CD4-positive, CD25-positive, alpha-beta regulatory T cell (primary cell): ENCODE measurements at regions not wholly inside any gene's neighbourhood (a gene's known extent, or its start where the extent isn't known, plus 50 kb on each side); places are given as distances from the start of the nearest gene placed in this dataset.

ENCODE experiments used
- ATAC-seq, 2 donors: fragments of 150-1000 bp; cut with Tn5 transposase; one replicate each; pipeline ENCODE4 v1.10.0; 2021; ENCODE audit warnings: low read depth in 2 of 2, moderate number of reproducible peaks in 2 of 2, moderate library complexity in 1 of 2
- DNase-seq, 3 donors: peaks; one replicate each; pipeline versions ENCODE4 v3.0.0 to v3.0.0-alpha.2; 2012 to 2022; ENCODE audit warnings: mixed read lengths in 1 of 3
- H3K27ac ChIP-seq: one replicate; pipeline ENCODE4 v1.7.0; 2013; ENCODE audit warnings: mild to moderate bottlenecking, low read length; ENCODE audit not compliant: insufficient read depth, poor library complexity, severe bottlenecking
- H3K27me3 ChIP-seq: one replicate; pipeline ENCODE4 v1.7.0; 2013; ENCODE audit warnings: low read length; ENCODE audit not compliant: control insufficient read depth, insufficient read depth
- H3K36me3 ChIP-seq: one replicate; pipeline ENCODE4 v1.7.0; 2013; ENCODE audit warnings: mild to moderate bottlenecking, low read length, moderate library complexity; ENCODE audit not compliant: control insufficient read depth, insufficient read depth
- H3K4me1 ChIP-seq: 2 replicates; pipeline ENCODE4 v1.7.0; 2013; ENCODE audit warnings: mild to moderate bottlenecking, low read length; ENCODE audit not compliant: insufficient read depth, control insufficient read depth, poor library complexity, severe bottlenecking
- H3K4me3 ChIP-seq: one replicate; pipeline ENCODE4 v1.7.0; 2013; ENCODE audit warnings: low read depth, mild to moderate bottlenecking, low read length, moderate library complexity
- H3K9me3 ChIP-seq, 2 experiments: 1 replicate in 1 of 2; 2 replicates in 1 of 2; pipeline ENCODE4 v1.7.0; 2013; ENCODE audit warnings: low read length in 2 of 2, mild to moderate bottlenecking in 1 of 2, moderate library complexity in 1 of 2; ENCODE audit not compliant: control insufficient read depth in 2 of 2
- H3K27ac Mint-ChIP-seq, 3 donors: one replicate each; pipeline ENCODE4 v1.8.0; 2020 to 2022; ENCODE audit warnings: mild to moderate bottlenecking in 3 of 3, mixed read lengths in 3 of 3, moderate library complexity in 2 of 3
- H3K27me3 Mint-ChIP-seq: one replicate; pipeline ENCODE4 v1.8.0; 2022; ENCODE audit warnings: mild to moderate bottlenecking, mixed read lengths
- H3K36me3 Mint-ChIP-seq: one replicate; pipeline ENCODE4 v1.8.0; 2020; ENCODE audit warnings: mixed read lengths
- H3K4me1 Mint-ChIP-seq, 4 donors: one replicate each; pipeline ENCODE4 v1.8.0; 2020 to 2022; ENCODE audit warnings: mixed read lengths in 4 of 4, mild to moderate bottlenecking in 1 of 4
- H3K4me3 Mint-ChIP-seq, 4 donors: one replicate each; pipeline ENCODE4 v1.8.0; 2020 to 2022; ENCODE audit warnings: mild to moderate bottlenecking in 4 of 4, mixed read lengths in 4 of 4, moderate library complexity in 3 of 4
- H3K9me3 Mint-ChIP-seq, 7 donors: one replicate each; pipeline ENCODE4 v1.8.0; 2020 to 2022; ENCODE audit warnings: mixed read lengths in 7 of 7, mild to moderate bottlenecking in 3 of 7, moderate library complexity in 2 of 7

GRCh38 chr11:69947059-69947792, 128.0 kb upstream of the FGF3 start:
- Mint-ChIP-seq H3K4me3 (no peak overlapping the region), H3K27me3 (peaks cover 4% of the 10 kb centered on the region), H3K4me1 (no peaks in the 10 kb centered on the region), H3K27ac (no peak overlapping the region), H3K36me3 (no peaks in the 10 kb centered on the region), H3K9me3 (no peaks in the 10 kb centered on the region)
- H3K4me3 ChIP-seq, result no peak overlapping the region
- no peaks in the 10 kb centered on the region for H3K27me3 ChIP-seq
- DNase-seq (peak in 1 of 3 donors; percentile 6), ATAC-seq (no peak)
- H3K9me3 ChIP-seq, result peaks cover 0 to 11% of the 10 kb centered on the region in 2 experiments
- no peak overlapping the region for H3K27ac ChIP-seq
- no peaks in the 10 kb centered on the region for H3K4me1 ChIP-seq
- H3K36me3 ChIP-seq, result no peaks in the 10 kb centered on the region

GRCh38 chr11:69947793-69948255, 128.6 kb upstream of the FGF3 start:
- Histone ChIP-seq H3K9me3 (peaks cover 0 to 11% of the 10 kb centered on the region in 2 experiments), H3K27me3 (no peaks in the 10 kb centered on the region), H3K27ac (no peak overlapping the region), H3K36me3 (no peaks in the 10 kb centered on the region), H3K4me3 (no peak overlapping the region), H3K4me1 (no peaks in the 10 kb centered on the region)
- H3K4me1 Mint-ChIP-seq, result no peaks in the 10 kb centered on the region
- H3K36me3 Mint-ChIP-seq, result no peaks in the 10 kb centered on the region
- H3K9me3 Mint-ChIP-seq, result no peaks in the 10 kb centered on the region
- no peak for DNase-seq
- H3K4me3 Mint-ChIP-seq, result no peak overlapping the region
- H3K27me3 Mint-ChIP-seq, result peaks cover 4% of the 10 kb centered on the region
- no peak for ATAC-seq
- H3K27ac Mint-ChIP-seq, result no peak overlapping the region

GRCh38 chr11:69948256-69949141, 129.3 kb upstream of the FGF3 start:
- H3K9me3 ChIP-seq, result peaks cover 0 to 11% of the 10 kb centered on the region in 2 experiments
- no peaks in the 10 kb centered on the region for H3K9me3 Mint-ChIP-seq
- no peak overlapping the region for H3K27ac ChIP-seq
- no peaks in the 10 kb centered on the region for H3K4me1 ChIP-seq
- H3K27me3 ChIP-seq, result no peaks in the 10 kb centered on the region
- H3K36me3 ChIP-seq, result no peaks in the 10 kb centered on the region
- no peak overlapping the region for H3K4me3 Mint-ChIP-seq
- no peaks in the 10 kb centered on the region for H3K4me1 Mint-ChIP-seq
- no peak overlapping the region for H3K4me3 ChIP-seq
- H3K36me3 Mint-ChIP-seq, result no peaks in the 10 kb centered on the region
- H3K27me3 Mint-ChIP-seq, result peaks cover 4% of the 10 kb centered on the region
- ATAC-seq (no peak), DNase-seq (no peak)
- no peak overlapping the region for H3K27ac Mint-ChIP-seq

- no peak for DNase-seq
- Histone ChIP-seq H3K4me1 (no peaks in the 10 kb centered on the region), H3K27ac (no peak overlapping the region), H3K4me3 (no peak overlapping the region), H3K9me3 (peaks cover 0 to 11% of the 10 kb centered on the region in 2 experiments), H3K27me3 (no peaks in the 10 kb centered on the region), H3K36me3 (no peaks in the 10 kb centered on the region)
- no peaks in the 10 kb centered on the region for H3K36me3 Mint-ChIP-seq
- H3K9me3 Mint-ChIP-seq, result no peaks in the 10 kb centered on the region
- peaks cover 4% of the 10 kb centered on the region for H3K27me3 Mint-ChIP-seq
- H3K4me3 Mint-ChIP-seq, result no peak overlapping the region
- no peak for ATAC-seq
- no peaks in the 10 kb centered on the region for H3K4me1 Mint-ChIP-seq
- H3K27ac Mint-ChIP-seq, result no peak overlapping the region
These were observed 128.8 kb upstream of the ANO1 start for GRCh38 chr11:69949327-69949726.

- peak in 1 of 3 donors; percentile 6 for DNase-seq
These were observed 128.0 kb upstream of the ANO1 start for GRCh38 chr11:69950120-69950519.

GRCh38 chr11:69950621-69951020, 127.5 kb upstream of the ANO1 start:
- H3K4me1 ChIP-seq, result no peaks in the 10 kb centered on the region
- H3K27ac ChIP-seq, result no peak overlapping the region
- H3K4me3 ChIP-seq, result no peak overlapping the region
- no peaks in the 10 kb centered on the region for H3K36me3 ChIP-seq
- Mint-ChIP-seq H3K9me3 (peaks cover 0 to 1% (median 0%) of the 10 kb centered on the region in 7 donors), H3K27ac (no peak overlapping the region), H3K36me3 (no peaks in the 10 kb centered on the region), H3K4me1 (no peaks in the 10 kb centered on the region), H3K27me3 (peaks cover 4% of the 10 kb centered on the region), H3K4me3 (no peak overlapping the region)
- ATAC-seq (no peak), DNase-seq (no peak)
- no peaks in the 10 kb centered on the region for H3K27me3 ChIP-seq
- H3K9me3 ChIP-seq, result peaks cover 0 to 11% of the 10 kb centered on the region in 2 experiments

More at GRCh38 chr11:69950120-69950519, 128.0 kb upstream of the ANO1 start:
- Mint-ChIP-seq H3K9me3 (peaks cover 0 to 1% (median 0%) of the 10 kb centered on the region in 7 donors), H3K36me3 (no peaks in the 10 kb centered on the region), H3K4me1 (no peaks in the 10 kb centered on the region), H3K4me3 (no peak overlapping the region), H3K27ac (peak overlapping the region in 1 of 3 donors; percentile 34), H3K27me3 (peaks cover 4% of the 10 kb centered on the region)
- H3K36me3 ChIP-seq, result no peaks in the 10 kb centered on the region
- no peak overlapping the region for H3K27ac ChIP-seq
- no peaks in the 10 kb centered on the region for H3K4me1 ChIP-seq
- ATAC-seq, result no peak
- no peaks in the 10 kb centered on the region for H3K27me3 ChIP-seq
- no peak overlapping the region for H3K4me3 ChIP-seq
- H3K9me3 ChIP-seq, result peaks cover 0 to 11% of the 10 kb centered on the region in 2 experiments

GRCh38 chr11:69951821-69952220, 126.3 kb upstream of the ANO1 start:
- no peak overlapping the region for H3K27ac Mint-ChIP-seq
- no peaks in the 10 kb centered on the region for H3K4me1 Mint-ChIP-seq
- H3K9me3 Mint-ChIP-seq, result peaks cover 0 to 1% (median 0%) of the 10 kb centered on the region in 7 donors
- Histone ChIP-seq H3K27me3 (no peaks in the 10 kb centered on the region), H3K27ac (no peak overlapping the region), H3K9me3 (peaks cover 0 to 11% of the 10 kb centered on the region in 2 experiments), H3K4me1 (no peaks in the 10 kb centered on the region), H3K4me3 (no peak overlapping the region), H3K36me3 (no peaks in the 10 kb centered on the region)
- no peak overlapping the region for H3K4me3 Mint-ChIP-seq
- no peak for ATAC-seq
- no peak for DNase-seq
- H3K27me3 Mint-ChIP-seq, result peaks cover 4% of the 10 kb centered on the region
- no peaks in the 10 kb centered on the region for H3K36me3 Mint-ChIP-seq
